OCI-LY7 (cell line): ENCODE measurements at regions not wholly inside any gene's neighbourhood (a gene's known extent, or its start where the extent isn't known, plus 50 kb on each side); places are given as distances from the start of the nearest gene placed in this dataset.

Source experiments
- CTCF ChIP-seq: fragments of 200-600 bp; sonication (generic); conservative IDR thresholded peaks from 2 replicates; pipeline ENCODE4 v1.5.1; 2014; ENCODE audit warnings: mild to moderate bottlenecking, antibody characterized with exemption, low read length, moderate library complexity, mixed read lengths
- EZH2phosphoT487 ChIP-seq: fragments of 200-600 bp; sonication (generic); IDR thresholded peaks from 2 replicates; pipeline ENCODE4 v1.6.1; 2018; ENCODE audit warnings: low read depth, borderline replicate concordance, mild to moderate bottlenecking, mixed run types, antibody characterized with exemption, low read length, moderate library complexity, mixed read lengths

GRCh38 chr17:63024201-63024600, 58.2 kb downstream of the TANC2 start:
- no peak for TF ChIP-seq CTCF
- no peak for TF ChIP-seq EZH2phosphoT487
